ENCODE measurements at regions not wholly inside any gene's neighbourhood (a gene's known extent, or its start where the extent isn't known, plus 50 kb on each side); places are given as distances from the start of the nearest gene placed in this dataset.

- no peaks in the 10 kb centered on the region for H3K36me3 ChIP-seq (ENCODE audit: control insufficient read depth in 1 of 2, insufficient read depth in 2 of 2, low read length in 2 of 2)
- H3K27me3 ChIP-seq (ENCODE audit: low read depth, low read length): no peaks in the 10 kb centered on the region
- H3K4me1 ChIP-seq (ENCODE audit: control insufficient read depth in 1 of 2, insufficient read depth in 2 of 2, low read length in 2 of 2): no peaks in the 10 kb centered on the region
- H3K4me3 ChIP-seq (ENCODE audit: low read depth in 1 of 2, low read length in 2 of 2): no peak overlapping the region
- H3K27ac ChIP-seq (ENCODE audit: low read length): no peak overlapping the region
- no peaks in the 10 kb centered on the region for H3K9me3 ChIP-seq (ENCODE audit: control insufficient read depth in 1 of 2, low read length in 2 of 2)
These were observed 82.7 kb upstream of the JUN start for GRCh38 chr1:58866578-58866977.

GRCh38 chr1:58869638-58870297 lies 85.9 kb upstream of the JUN start:
- H3K27me3 ChIP-seq (ENCODE audit: low read depth, low read length): no peaks in the 10 kb centered on the region
- H3K4me3 ChIP-seq (ENCODE audit: low read depth in 1 of 2, low read length in 2 of 2): no peak overlapping the region
- H3K27ac ChIP-seq (ENCODE audit: low read length): no peak overlapping the region
- peaks cover 7 to 12% of the 10 kb centered on the region in 2 donors for H3K4me1 ChIP-seq (ENCODE audit: control insufficient read depth in 1 of 2, insufficient read depth in 2 of 2, low read length in 2 of 2)
- no peaks in the 10 kb centered on the region for H3K9me3 ChIP-seq (ENCODE audit: control insufficient read depth in 1 of 2, low read length in 2 of 2)
- no peaks in the 10 kb centered on the region for H3K36me3 ChIP-seq (ENCODE audit: control insufficient read depth in 1 of 2, insufficient read depth in 2 of 2, low read length in 2 of 2)

GRCh38 chr1:58870298-58870676 lies 86.4 kb upstream of the JUN start:
- peaks cover 11 to 17% of the 10 kb centered on the region in 2 donors for H3K4me1 ChIP-seq (ENCODE audit: control insufficient read depth in 1 of 2, insufficient read depth in 2 of 2, low read length in 2 of 2)
- H3K4me3 ChIP-seq (ENCODE audit: low read depth in 1 of 2, low read length in 2 of 2): no peak overlapping the region
- no peak overlapping the region for H3K27ac ChIP-seq (ENCODE audit: low read length)
- H3K27me3 ChIP-seq (ENCODE audit: low read depth, low read length): no peaks in the 10 kb centered on the region
- H3K36me3 ChIP-seq (ENCODE audit: control insufficient read depth in 1 of 2, insufficient read depth in 2 of 2, low read length in 2 of 2): no peaks in the 10 kb centered on the region
- no peaks in the 10 kb centered on the region for H3K9me3 ChIP-seq (ENCODE audit: control insufficient read depth in 1 of 2, low read length in 2 of 2)

- H3K27me3 ChIP-seq (ENCODE audit: low read depth, low read length): no peaks in the 10 kb centered on the region
- peak overlapping the region; percentile 47 for H3K27ac ChIP-seq (ENCODE audit: low read length)
- peaks cover 16 to 19% of the 10 kb centered on the region in 2 donors for H3K4me1 ChIP-seq (ENCODE audit: control insufficient read depth in 1 of 2, insufficient read depth in 2 of 2, low read length in 2 of 2)
- no peaks in the 10 kb centered on the region for H3K36me3 ChIP-seq (ENCODE audit: control insufficient read depth in 1 of 2, insufficient read depth in 2 of 2, low read length in 2 of 2)
- no peak overlapping the region for H3K4me3 ChIP-seq (ENCODE audit: low read depth in 1 of 2, low read length in 2 of 2)
- H3K9me3 ChIP-seq (ENCODE audit: control insufficient read depth in 1 of 2, low read length in 2 of 2): no peaks in the 10 kb centered on the region
These were observed 90.5 kb upstream of the JUN start for GRCh38 chr1:58874342-58874741.

- peak overlapping the region; percentile 47 for H3K27ac ChIP-seq (ENCODE audit: low read length)
- peaks cover 16 to 19% of the 10 kb centered on the region in 2 donors for H3K4me1 ChIP-seq (ENCODE audit: control insufficient read depth in 1 of 2, insufficient read depth in 2 of 2, low read length in 2 of 2)
- no peak overlapping the region for H3K4me3 ChIP-seq (ENCODE audit: low read depth in 1 of 2, low read length in 2 of 2)
- no peaks in the 10 kb centered on the region for H3K36me3 ChIP-seq (ENCODE audit: control insufficient read depth in 1 of 2, insufficient read depth in 2 of 2, low read length in 2 of 2)
- H3K27me3 ChIP-seq (ENCODE audit: low read depth, low read length): no peaks in the 10 kb centered on the region
- H3K9me3 ChIP-seq (ENCODE audit: control insufficient read depth in 1 of 2, low read length in 2 of 2): no peaks in the 10 kb centered on the region
These were observed 91.2 kb upstream of the JUN start for GRCh38 chr1:58874757-58875755.

GRCh38 chr1:58879464-58879863 lies 95.6 kb upstream of the JUN start:
- no peak overlapping the region for H3K27ac ChIP-seq (ENCODE audit: low read length)
- no peaks in the 10 kb centered on the region for H3K36me3 ChIP-seq (ENCODE audit: control insufficient read depth in 1 of 2, insufficient read depth in 2 of 2, low read length in 2 of 2)
- no peak overlapping the region for H3K4me3 ChIP-seq (ENCODE audit: low read depth in 1 of 2, low read length in 2 of 2)
- H3K27me3 ChIP-seq (ENCODE audit: low read depth, low read length): no peaks in the 10 kb centered on the region
- peaks cover 15% of the 10 kb centered on the region in 2 donors for H3K4me1 ChIP-seq (ENCODE audit: control insufficient read depth in 1 of 2, insufficient read depth in 2 of 2, low read length in 2 of 2)
- H3K9me3 ChIP-seq (ENCODE audit: control insufficient read depth in 1 of 2, low read length in 2 of 2): no peaks in the 10 kb centered on the region

- no peak overlapping the region for H3K4me3 ChIP-seq (ENCODE audit: low read depth in 1 of 2, low read length in 2 of 2)
- H3K36me3 ChIP-seq (ENCODE audit: control insufficient read depth in 1 of 2, insufficient read depth in 2 of 2, low read length in 2 of 2): no peaks in the 10 kb centered on the region
- H3K4me1 ChIP-seq (ENCODE audit: control insufficient read depth in 1 of 2, insufficient read depth in 2 of 2, low read length in 2 of 2): peaks cover 5 to 16% of the 10 kb centered on the region in 2 donors
- no peaks in the 10 kb centered on the region for H3K27me3 ChIP-seq (ENCODE audit: low read depth, low read length)
- no peak overlapping the region for H3K27ac ChIP-seq (ENCODE audit: low read length)
- no peaks in the 10 kb centered on the region for H3K9me3 ChIP-seq (ENCODE audit: control insufficient read depth in 1 of 2, low read length in 2 of 2)
These were observed 96.7 kb upstream of the JUN start for GRCh38 chr1:58880592-58880991.

GRCh38 chr1:58881471-58881994 lies 97.7 kb upstream of the JUN start:
- H3K4me1 ChIP-seq (ENCODE audit: control insufficient read depth in 1 of 2, insufficient read depth in 2 of 2, low read length in 2 of 2): peaks cover 9 to 19% of the 10 kb centered on the region in 2 donors
- no peaks in the 10 kb centered on the region for H3K27me3 ChIP-seq (ENCODE audit: low read depth, low read length)
- H3K36me3 ChIP-seq (ENCODE audit: control insufficient read depth in 1 of 2, insufficient read depth in 2 of 2, low read length in 2 of 2): no peaks in the 10 kb centered on the region
- no peaks in the 10 kb centered on the region for H3K9me3 ChIP-seq (ENCODE audit: control insufficient read depth in 1 of 2, low read length in 2 of 2)
- H3K27ac ChIP-seq (ENCODE audit: low read length): no peak overlapping the region
- H3K4me3 ChIP-seq (ENCODE audit: low read depth in 1 of 2, low read length in 2 of 2): no peak overlapping the region

GRCh38 chr1:58882322-58882948 lies 98.6 kb upstream of the JUN start:
- Histone ChIP-seq H3K4me3 (ENCODE audit: low read depth in 1 of 2, low read length in 2 of 2) (no peak overlapping the region), H3K4me1 (ENCODE audit: control insufficient read depth in 1 of 2, insufficient read depth in 2 of 2, low read length in 2 of 2) (peaks cover 13 to 19% of the 10 kb centered on the region in 2 donors), H3K27ac (ENCODE audit: low read length) (peak overlapping the region; percentile 82), H3K36me3 (ENCODE audit: control insufficient read depth in 1 of 2, insufficient read depth in 2 of 2, low read length in 2 of 2) (no peaks in the 10 kb centered on the region), H3K9me3 (ENCODE audit: control insufficient read depth in 1 of 2, low read length in 2 of 2) (no peaks in the 10 kb centered on the region), H3K27me3 (ENCODE audit: low read depth, low read length) (no peaks in the 10 kb centered on the region)

GRCh38 chr1:58883037-58883887 lies 99.4 kb upstream of the JUN start:
- Histone ChIP-seq H3K9me3 (ENCODE audit: control insufficient read depth in 1 of 2, low read length in 2 of 2) (no peaks in the 10 kb centered on the region), H3K4me3 (ENCODE audit: low read depth in 1 of 2, low read length in 2 of 2) (no peak overlapping the region), H3K36me3 (ENCODE audit: control insufficient read depth in 1 of 2, insufficient read depth in 2 of 2, low read length in 2 of 2) (no peaks in the 10 kb centered on the region), H3K4me1 (ENCODE audit: control insufficient read depth in 1 of 2, insufficient read depth in 2 of 2, low read length in 2 of 2) (peaks cover 13 to 19% of the 10 kb centered on the region in 2 donors), H3K27ac (ENCODE audit: low read length) (peak overlapping the region; percentile 82), H3K27me3 (ENCODE audit: low read depth, low read length) (no peaks in the 10 kb centered on the region)

Data from muscle layer of duodenum (tissue), 2 donors.